Endothelial cell (in vitro differentiated cells): ENCODE measurements at regions not wholly inside any gene's neighbourhood (a gene's known extent, or its start where the extent isn't known, plus 50 kb on each side); places are given as distances from the start of the nearest gene placed in this dataset.

Source experiments
- DNase-seq: peaks from one replicate; pipeline ENCODE4 v3.0.0; 2021; ENCODE audit warnings: low spot score
- H3K27ac Mint-ChIP-seq: one replicate; pipeline ENCODE4 v1.8.0; 2021; ENCODE audit warnings: mixed read lengths, inconsistent platforms; ENCODE audit not compliant: unreplicated experiment
- H3K27me3 Mint-ChIP-seq: one replicate; pipeline ENCODE4 v1.8.0; 2021; ENCODE audit warnings: mild to moderate bottlenecking, moderate library complexity, mixed read lengths, inconsistent platforms; ENCODE audit not compliant: unreplicated experiment
- H3K36me3 Mint-ChIP-seq: one replicate; pipeline ENCODE4 v1.8.0; 2021; ENCODE audit warnings: mild to moderate bottlenecking, low read depth, mixed read lengths, inconsistent platforms; ENCODE audit not compliant: unreplicated experiment
- H3K4me1 Mint-ChIP-seq: one replicate; pipeline ENCODE4 v1.8.0; 2021; ENCODE audit warnings: mild to moderate bottlenecking, mixed read lengths, inconsistent platforms; ENCODE audit not compliant: unreplicated experiment
- H3K4me3 Mint-ChIP-seq: one replicate; pipeline ENCODE4 v1.8.0; 2021; ENCODE audit warnings: mild to moderate bottlenecking, mixed read lengths, inconsistent platforms; ENCODE audit not compliant: unreplicated experiment
- H3K9me3 Mint-ChIP-seq: one replicate; pipeline ENCODE4 v1.8.0; 2021; ENCODE audit warnings: mixed read lengths, inconsistent platforms; ENCODE audit not compliant: unreplicated experiment
- TF ChIP-seq, protein P1 (sequence below): fragments of 200-600 bp; sonication (generic); IDR thresholded peaks from one replicate; pipeline ENCODE4 v1.5.0; 2021; ENCODE audit warnings: antibody characterized with exemption; ENCODE audit not compliant: unreplicated experiment

DNA sequence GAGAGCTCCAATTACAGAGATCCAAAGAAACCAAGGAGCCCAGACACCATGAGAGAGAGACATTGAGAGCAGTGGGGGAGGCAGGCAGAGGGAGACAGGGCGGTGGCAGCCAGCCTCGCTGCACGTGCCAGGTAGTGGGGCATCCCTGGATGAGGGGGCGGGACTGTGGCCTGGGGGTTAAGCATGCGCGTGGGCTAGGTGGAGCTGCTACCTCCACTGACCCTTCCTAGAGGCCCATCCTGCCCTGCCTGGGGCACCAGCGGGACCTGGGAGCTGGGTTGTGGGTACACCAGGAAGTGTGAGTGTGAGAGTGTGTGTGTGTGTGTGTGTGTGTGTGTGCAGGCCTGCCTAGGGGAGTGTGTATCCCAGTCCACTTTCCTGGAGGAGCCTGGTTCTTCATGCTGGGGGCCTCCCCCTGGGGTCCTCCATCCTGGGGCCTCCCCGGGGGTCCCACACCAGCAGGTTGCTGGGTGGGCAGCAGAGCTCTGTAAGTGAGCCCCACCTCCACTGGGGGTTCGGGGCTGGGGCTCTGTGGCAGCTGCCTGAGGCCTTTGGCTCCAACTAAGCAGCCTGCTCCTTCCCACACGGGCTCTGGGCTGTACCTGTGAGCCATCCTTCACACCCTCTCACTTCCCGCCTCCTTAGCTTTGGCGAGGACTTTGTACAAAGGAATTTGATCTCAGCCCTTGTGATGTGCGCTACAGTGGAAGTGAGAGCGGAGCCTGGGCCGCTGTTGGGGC lies 127.4 kb downstream of the IRF8 start:
- peaks cover 5% of the 10 kb centered on the region for H3K9me3 Mint-ChIP-seq
- TF ChIP-seq, protein P1, sequence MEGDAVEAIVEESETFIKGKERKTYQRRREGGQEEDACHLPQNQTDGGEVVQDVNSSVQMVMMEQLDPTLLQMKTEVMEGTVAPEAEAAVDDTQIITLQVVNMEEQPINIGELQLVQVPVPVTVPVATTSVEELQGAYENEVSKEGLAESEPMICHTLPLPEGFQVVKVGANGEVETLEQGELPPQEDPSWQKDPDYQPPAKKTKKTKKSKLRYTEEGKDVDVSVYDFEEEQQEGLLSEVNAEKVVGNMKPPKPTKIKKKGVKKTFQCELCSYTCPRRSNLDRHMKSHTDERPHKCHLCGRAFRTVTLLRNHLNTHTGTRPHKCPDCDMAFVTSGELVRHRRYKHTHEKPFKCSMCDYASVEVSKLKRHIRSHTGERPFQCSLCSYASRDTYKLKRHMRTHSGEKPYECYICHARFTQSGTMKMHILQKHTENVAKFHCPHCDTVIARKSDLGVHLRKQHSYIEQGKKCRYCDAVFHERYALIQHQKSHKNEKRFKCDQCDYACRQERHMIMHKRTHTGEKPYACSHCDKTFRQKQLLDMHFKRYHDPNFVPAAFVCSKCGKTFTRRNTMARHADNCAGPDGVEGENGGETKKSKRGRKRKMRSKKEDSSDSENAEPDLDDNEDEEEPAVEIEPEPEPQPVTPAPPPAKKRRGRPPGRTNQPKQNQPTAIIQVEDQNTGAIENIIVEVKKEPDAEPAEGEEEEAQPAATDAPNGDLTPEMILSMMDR, result no peak
- H3K27me3 Mint-ChIP-seq, result peaks cover 5% of the 10 kb centered on the region
- no peak overlapping the region for H3K27ac Mint-ChIP-seq
- no peak overlapping the region for H3K4me3 Mint-ChIP-seq
- no peaks in the 10 kb centered on the region for H3K4me1 Mint-ChIP-seq
- DNase-seq, result no peak
- no peaks in the 10 kb centered on the region for H3K36me3 Mint-ChIP-seq

DNA sequence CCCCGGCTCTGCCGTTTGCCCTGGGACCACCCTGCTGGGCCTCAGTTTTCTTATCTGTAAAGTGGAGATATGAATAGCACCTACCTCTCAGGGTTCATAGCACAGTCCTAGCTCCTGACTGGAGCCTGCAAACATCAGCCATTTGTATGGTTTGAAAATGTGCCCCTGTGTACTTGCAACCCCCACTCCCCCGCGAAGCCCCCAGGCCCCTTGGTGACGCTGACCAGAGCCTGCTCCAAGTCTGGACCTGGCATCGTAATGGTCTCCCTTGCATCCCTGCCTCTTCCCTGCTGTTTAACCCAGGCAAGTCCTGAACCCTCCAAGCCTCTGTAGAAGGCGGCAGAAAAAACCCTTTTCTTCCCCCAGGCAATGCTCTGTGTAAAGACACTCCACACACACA lies 128.0 kb downstream of the IRF8 start:
- Mint-ChIP-seq H3K36me3 (no peaks in the 10 kb centered on the region), H3K27me3 (peaks cover 5% of the 10 kb centered on the region), H3K27ac (no peak overlapping the region), H3K4me1 (no peaks in the 10 kb centered on the region), H3K4me3 (no peak overlapping the region), H3K9me3 (peaks cover 5% of the 10 kb centered on the region)
- TF ChIP-seq, protein P1, result no peak
- DNase-seq, result no peak

DNA sequence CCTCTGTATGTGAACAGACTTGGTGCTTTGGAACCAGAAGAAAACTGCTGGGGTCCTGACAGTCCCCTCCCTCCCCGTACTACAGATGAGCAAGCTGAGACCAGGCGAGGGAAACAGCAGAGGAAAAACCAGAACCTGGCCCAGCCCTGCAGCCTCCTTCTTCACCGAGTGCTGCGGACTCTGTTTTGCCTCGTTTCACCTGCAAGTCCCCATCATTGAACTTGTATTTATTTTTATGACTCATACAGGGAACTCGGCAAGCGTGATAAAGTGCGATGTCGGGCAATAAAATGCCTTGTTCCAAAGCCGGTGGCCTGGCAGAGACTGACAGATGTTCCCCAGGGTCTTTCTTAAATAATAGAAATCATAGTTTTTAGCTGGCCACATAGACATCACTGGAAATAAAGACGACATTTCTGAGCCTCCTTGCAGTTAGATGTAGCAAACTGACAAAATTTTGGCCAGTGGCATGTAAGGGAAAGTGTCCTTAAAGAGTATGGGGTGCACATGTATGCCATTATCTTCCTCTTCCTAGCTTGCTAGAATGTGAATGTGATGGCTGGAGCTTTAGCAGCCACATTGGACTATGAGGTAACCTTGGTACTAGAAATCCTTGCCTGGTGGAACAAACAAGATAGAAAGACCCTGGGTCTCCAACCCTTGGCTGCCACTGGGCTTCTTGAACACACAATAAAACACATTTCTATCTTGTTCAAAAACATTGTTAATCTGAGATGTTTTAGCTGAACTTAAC lies 128.6 kb downstream of the IRF8 start:
- Mint-ChIP-seq H3K9me3 (peaks cover 5% of the 10 kb centered on the region), H3K27ac (no peak overlapping the region), H3K4me1 (peaks cover 1% of the 10 kb centered on the region), H3K27me3 (peaks cover 5% of the 10 kb centered on the region), H3K4me3 (no peak overlapping the region), H3K36me3 (no peaks in the 10 kb centered on the region)
- DNase-seq, result no peak
- TF ChIP-seq, protein P1, result no peak

- no peak for DNase-seq
- Mint-ChIP-seq H3K4me1 (peaks cover 2% of the 10 kb centered on the region), H3K36me3 (no peaks in the 10 kb centered on the region), H3K9me3 (peaks cover 5% of the 10 kb centered on the region), H3K27me3 (peaks cover 5% of the 10 kb centered on the region), H3K4me3 (no peak overlapping the region), H3K27ac (no peak overlapping the region)
- TF ChIP-seq, protein P1, result no peak
Measured at GRCh38 chr16:86029131-86029741, 130.3 kb downstream of the IRF8 start.
